ENCODE measurements at regions not wholly inside any gene's neighbourhood (a gene's known extent, or its start where the extent isn't known, plus 50 kb on each side); places are given as distances from the start of the nearest gene placed in this dataset.

GRCh38 chr22:48953103-48953720 lies 874.5 kb downstream of the BRD1 start:
- TF ChIP-seq, protein P1, sequence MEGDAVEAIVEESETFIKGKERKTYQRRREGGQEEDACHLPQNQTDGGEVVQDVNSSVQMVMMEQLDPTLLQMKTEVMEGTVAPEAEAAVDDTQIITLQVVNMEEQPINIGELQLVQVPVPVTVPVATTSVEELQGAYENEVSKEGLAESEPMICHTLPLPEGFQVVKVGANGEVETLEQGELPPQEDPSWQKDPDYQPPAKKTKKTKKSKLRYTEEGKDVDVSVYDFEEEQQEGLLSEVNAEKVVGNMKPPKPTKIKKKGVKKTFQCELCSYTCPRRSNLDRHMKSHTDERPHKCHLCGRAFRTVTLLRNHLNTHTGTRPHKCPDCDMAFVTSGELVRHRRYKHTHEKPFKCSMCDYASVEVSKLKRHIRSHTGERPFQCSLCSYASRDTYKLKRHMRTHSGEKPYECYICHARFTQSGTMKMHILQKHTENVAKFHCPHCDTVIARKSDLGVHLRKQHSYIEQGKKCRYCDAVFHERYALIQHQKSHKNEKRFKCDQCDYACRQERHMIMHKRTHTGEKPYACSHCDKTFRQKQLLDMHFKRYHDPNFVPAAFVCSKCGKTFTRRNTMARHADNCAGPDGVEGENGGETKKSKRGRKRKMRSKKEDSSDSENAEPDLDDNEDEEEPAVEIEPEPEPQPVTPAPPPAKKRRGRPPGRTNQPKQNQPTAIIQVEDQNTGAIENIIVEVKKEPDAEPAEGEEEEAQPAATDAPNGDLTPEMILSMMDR (IDR thresholded peaks at IDR 0.05; ENCODE audit: low read depth, low read length), result no peak
- TF ChIP-seq POLR2A (IDR thresholded peaks at IDR 0.05; ENCODE audit: extremely low read depth, insufficient read length) (no peak), MYC (IDR thresholded peaks at IDR 0.05; ENCODE audit: low read depth, low read length) (no peak)
- TF ChIP-seq, protein P2, sequence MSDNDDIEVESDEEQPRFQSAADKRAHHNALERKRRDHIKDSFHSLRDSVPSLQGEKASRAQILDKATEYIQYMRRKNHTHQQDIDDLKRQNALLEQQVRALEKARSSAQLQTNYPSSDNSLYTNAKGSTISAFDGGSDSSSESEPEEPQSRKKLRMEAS (IDR thresholded peaks at IDR 0.05; ENCODE audit: low read depth, low read length), result no peak

All from NB4 (cell line).